NCI-H146 (cell line): ENCODE measurements at regions not wholly inside any gene's neighbourhood (a gene's known extent, or its start where the extent isn't known, plus 50 kb on each side); places are given as distances from the start of the nearest gene placed in this dataset.

Experiments used
- DNase-seq: peaks from one replicate; lab custom pipeline; 2025; lab: John Stamatoyannopoulos, UW

- no peak for DNase-seq
Observed at GRCh38 chr14:89626233-89626806, 209.3 kb upstream of the FOXN3 start.

- no peak for DNase-seq
Observed at GRCh38 chr14:89625731-89626232, 208.7 kb upstream of the FOXN3 start.

- peak; percentile 31 for DNase-seq
Observed at GRCh38 chr14:89625244-89625713, 208.2 kb upstream of the FOXN3 start.

- DNase-seq = no peak
Observed at GRCh38 chr14:89624500-89625156, 207.6 kb upstream of the FOXN3 start.

GRCh38 chr14:89621791-89622638 is 205.0 kb upstream of the FOXN3 start:
- DNase-seq = no peak

GRCh38 chr14:89621009-89621421 is 204.0 kb upstream of the FOXN3 start:
- DNase-seq = no peak

GRCh38 chr14:89620436-89620835 is 203.4 kb upstream of the FOXN3 start:
- DNase-seq = no peak

GRCh38 chr14:89619596-89619995 is 202.6 kb upstream of the FOXN3 start:
- no peak for DNase-seq

GRCh38 chr14:89618811-89619551 is 201.9 kb upstream of the FOXN3 start:
- DNase-seq = peak; percentile 42

- DNase-seq = no peak
Observed at GRCh38 chr14:89618330-89618708, 201.3 kb upstream of the FOXN3 start.

GRCh38 chr14:89617481-89618329 is 200.7 kb upstream of the FOXN3 start:
- peak; percentile 20 for DNase-seq

- DNase-seq = no peak
Observed at GRCh38 chr14:89616852-89617341, 199.9 kb upstream of the FOXN3 start.

- no peak for DNase-seq
Observed at GRCh38 chr14:89616425-89616824, 199.4 kb upstream of the FOXN3 start.

GRCh38 chr14:89615421-89615820 is 198.4 kb upstream of the FOXN3 start:
- no peak for DNase-seq

GRCh38 chr14:89614009-89614691 is 197.1 kb upstream of the FOXN3 start:
- DNase-seq = no peak

- DNase-seq = no peak
Observed at GRCh38 chr14:89613260-89614008, 196.4 kb upstream of the FOXN3 start.

- no peak for DNase-seq
Observed at GRCh38 chr14:89609500-89610100, 192.6 kb upstream of the FOXN3 start.

- no peak for DNase-seq
Observed at GRCh38 chr14:89607453-89607852, 190.4 kb upstream of the FOXN3 start.

- DNase-seq = no peak
Observed at GRCh38 chr14:89603938-89604480, 187.0 kb upstream of the FOXN3 start.
